Fibroblast of the aortic adventitia (primary cell): ENCODE measurements at regions not wholly inside any gene's neighbourhood (a gene's known extent, or its start where the extent isn't known, plus 50 kb on each side); places are given as distances from the start of the nearest gene placed in this dataset.

Experiments used
- DNase-seq: peaks from one replicate; pipeline ENCODE4 v3.0.0-alpha.2; 2010; ENCODE audit warnings: low read depth
- H3K4me3 ChIP-seq: 2 replicates; pipeline ENCODE4 v1.5.1; 2011; ENCODE audit warnings: low read depth, mild to moderate bottlenecking, control low read depth, low read length, moderate library complexity
- TF ChIP-seq, protein P1 (sequence below): IDR thresholded peaks from 2 replicates; pipeline ENCODE4 v1.5.1; 2011; ENCODE audit warnings: mild to moderate bottlenecking, low read length, control low read depth, inconsistent platforms; ENCODE audit not compliant: insufficient read depth

DNA sequence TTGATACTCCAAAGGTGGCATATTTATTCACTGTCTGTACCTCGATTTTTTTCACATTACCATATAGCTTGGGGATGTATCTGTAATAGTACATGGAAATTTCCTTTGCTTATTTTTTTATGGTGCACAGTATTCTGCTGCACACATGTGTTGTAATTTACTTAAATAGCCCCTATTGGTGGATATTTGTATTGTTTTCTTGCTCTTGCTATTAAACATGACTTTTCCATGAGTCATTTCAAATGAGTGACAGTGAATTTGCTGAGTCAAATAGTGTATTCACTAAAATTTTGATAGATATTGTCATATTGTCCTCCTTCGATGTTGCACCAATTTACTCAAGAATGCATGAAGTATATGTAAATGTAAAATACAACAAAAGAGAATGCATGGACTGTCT lies 122.7 kb upstream of the STEAP4 start:
- DNase-seq: no peak
- H3K4me3 ChIP-seq: no peak overlapping the region
- TF ChIP-seq, protein P1, sequence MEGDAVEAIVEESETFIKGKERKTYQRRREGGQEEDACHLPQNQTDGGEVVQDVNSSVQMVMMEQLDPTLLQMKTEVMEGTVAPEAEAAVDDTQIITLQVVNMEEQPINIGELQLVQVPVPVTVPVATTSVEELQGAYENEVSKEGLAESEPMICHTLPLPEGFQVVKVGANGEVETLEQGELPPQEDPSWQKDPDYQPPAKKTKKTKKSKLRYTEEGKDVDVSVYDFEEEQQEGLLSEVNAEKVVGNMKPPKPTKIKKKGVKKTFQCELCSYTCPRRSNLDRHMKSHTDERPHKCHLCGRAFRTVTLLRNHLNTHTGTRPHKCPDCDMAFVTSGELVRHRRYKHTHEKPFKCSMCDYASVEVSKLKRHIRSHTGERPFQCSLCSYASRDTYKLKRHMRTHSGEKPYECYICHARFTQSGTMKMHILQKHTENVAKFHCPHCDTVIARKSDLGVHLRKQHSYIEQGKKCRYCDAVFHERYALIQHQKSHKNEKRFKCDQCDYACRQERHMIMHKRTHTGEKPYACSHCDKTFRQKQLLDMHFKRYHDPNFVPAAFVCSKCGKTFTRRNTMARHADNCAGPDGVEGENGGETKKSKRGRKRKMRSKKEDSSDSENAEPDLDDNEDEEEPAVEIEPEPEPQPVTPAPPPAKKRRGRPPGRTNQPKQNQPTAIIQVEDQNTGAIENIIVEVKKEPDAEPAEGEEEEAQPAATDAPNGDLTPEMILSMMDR: no peak

DNA sequence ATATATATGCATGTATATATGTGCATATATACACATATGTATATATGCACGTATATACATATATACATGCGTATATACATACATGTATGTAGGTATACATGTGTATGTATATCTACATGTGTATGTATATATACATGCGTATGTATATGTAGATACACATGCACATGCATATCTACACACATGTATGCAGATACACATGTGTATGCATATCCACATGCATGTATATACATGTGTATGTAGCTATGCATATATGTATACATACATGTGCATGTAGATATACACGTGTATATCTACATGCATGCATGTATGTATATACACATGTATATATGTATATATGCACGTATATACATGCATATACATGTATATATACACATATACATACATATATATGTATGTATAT lies 95.8 kb upstream of the STEAP4 start:
- H3K4me3 ChIP-seq: no peak overlapping the region
- TF ChIP-seq, protein P1: no peak
- DNase-seq: no peak

DNA sequence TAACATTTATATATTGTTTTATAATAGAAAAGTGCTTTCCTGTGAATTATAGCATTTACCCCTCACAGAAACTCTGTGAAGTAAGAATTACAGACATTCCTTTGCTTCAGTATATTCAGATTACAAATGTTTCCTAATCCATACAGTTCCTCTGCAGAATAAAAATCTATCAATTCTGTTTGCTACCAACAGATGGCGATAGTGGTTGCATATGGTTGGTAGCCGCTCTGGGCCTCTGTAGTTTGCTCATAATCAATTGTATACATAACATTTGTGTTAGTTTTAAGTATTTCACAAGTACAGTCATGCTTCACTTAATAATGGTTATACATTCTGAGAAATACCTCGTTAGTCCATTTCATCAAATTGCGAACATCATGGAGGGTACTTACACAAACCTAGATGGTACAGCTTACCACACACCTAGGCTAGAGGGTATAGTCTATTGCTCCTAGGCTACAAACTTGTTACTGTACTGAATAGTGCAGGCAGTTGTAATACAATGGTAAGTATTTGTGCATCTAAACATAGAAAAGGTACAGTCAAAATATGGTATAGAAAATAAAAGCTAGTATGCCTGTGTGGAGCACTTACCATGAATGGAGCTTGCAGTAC lies 94.4 kb upstream of the STEAP4 start:
- TF ChIP-seq, protein P1: peak; percentile 23

DNA sequence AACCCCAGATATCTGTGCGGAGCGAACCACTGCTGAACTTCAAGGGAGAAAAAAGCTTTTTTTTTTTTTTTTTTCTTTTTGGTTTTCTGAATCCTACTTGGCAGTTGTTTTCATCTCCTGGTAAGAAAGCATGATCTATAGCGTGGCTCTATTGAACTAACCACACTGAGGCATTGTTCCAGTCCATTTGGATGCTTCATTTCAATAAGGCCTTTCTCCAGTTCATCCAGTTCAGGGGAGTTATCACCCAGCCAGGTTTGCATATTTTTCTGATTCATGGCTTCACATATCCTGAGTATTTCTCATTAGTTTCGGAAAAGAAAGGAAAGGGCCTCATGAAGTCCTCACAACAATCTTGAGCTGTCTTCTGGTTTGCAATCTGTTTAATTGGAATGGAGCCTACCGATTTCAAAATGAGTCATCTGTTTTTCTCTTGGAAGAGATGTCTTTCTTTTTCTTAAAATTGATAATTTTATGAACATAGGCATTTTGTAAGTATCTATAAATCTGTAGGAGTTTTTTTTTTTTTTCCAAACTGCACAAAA lies 93.1 kb upstream of the STEAP4 start:
- TF ChIP-seq, protein P1: no peak
- DNase-seq: no peak
- no peak overlapping the region for H3K4me3 ChIP-seq

More for the DNA sequence above, 94.4 kb upstream of the STEAP4 start:
- DNase-seq: no peak
- H3K4me3 ChIP-seq: no peak overlapping the region

DNA sequence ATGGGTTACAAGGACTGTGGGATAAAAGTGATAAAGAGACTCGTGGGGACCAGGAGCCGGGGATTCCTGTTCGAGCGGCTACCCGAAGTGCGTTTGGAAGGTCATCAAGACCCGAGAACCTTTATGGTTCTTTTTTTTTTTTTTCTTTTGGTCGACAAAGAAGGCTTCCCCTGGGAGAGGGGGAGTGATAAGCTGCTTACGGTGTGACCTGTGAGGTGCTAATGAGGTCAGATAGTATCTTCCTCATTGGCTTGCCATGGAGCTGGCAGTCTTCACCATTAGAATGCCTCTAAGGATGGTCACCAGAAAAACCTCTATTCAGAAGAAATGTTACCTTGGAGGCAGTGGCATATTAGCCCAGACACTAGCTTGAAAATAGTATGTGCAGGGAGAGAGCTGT lies 92.3 kb upstream of the STEAP4 start:
- DNase-seq: no peak
- TF ChIP-seq, protein P1: no peak
- no peak overlapping the region for H3K4me3 ChIP-seq

DNA sequence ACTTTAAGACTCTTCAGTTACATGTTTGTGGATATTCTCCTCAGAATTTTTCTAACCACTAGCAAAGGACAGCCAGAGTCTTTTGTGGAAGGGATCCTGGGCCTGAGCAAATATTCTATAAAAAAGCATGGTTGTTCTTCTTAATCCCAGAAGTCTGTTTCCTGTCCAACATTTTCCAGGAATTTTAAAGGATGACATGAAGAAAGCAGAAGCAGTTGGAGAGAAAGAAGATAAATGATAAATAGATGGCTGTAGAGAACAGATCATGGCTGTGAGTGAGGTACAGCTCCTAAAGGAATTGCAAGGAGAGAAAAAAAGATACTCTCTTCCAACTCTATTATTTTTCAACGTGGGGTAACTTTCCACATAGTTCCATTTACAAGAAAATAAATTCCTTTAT lies 91.8 kb upstream of the STEAP4 start:
- TF ChIP-seq, protein P1: no peak
- no peak for DNase-seq
- H3K4me3 ChIP-seq: no peak overlapping the region

DNA sequence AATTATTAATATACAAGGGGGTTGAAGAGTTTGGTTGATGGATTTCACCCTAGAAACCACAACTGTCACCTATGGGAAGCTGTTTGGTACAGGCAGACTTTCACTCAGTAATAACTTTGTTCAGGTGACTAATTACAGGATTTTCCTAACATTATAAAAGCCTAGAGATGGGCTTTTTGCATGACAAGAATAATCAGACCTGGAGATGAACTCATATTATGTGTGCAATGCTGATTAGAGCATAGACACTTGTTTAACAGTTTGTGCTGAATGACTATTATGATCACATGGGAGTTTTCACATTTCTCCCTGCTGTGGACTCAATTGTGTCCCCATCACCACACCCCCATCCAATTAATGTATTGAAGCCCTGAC lies 90.2 kb upstream of the STEAP4 start:
- TF ChIP-seq, protein P1: no peak
- no peak for DNase-seq
- H3K4me3 ChIP-seq: no peak overlapping the region
